Tongue (tissue), 1 donor: ENCODE measurements at regions not wholly inside any gene's neighbourhood (a gene's known extent, or its start where the extent isn't known, plus 50 kb on each side); places are given as distances from the start of the nearest gene placed in this dataset.

Experiments used
- DNase-seq: peaks from one replicate; pipeline ENCODE4 v3.0.0-alpha.2; 2015

DNA sequence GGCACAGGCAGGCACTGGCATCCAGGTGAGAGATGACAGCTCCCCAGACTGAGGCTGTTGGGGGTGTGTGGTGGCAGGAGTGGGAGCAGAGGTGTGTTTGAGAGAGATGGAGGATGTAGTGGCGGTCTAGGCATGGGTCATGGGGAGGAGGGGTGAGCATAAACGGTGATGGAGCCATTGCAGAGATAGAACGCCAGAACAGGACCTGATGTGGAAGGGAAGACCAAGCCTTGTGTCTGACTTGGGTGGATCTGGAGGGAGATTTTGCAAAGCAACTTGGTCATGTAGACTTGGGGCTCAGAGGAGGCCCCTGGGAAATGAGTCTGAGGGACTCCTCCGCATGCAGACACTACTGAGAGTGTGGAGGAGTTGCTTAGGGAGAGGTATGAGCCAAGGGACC lies 50.0 kb upstream of the CLDN5 start:
- no peak for DNase-seq

DNA sequence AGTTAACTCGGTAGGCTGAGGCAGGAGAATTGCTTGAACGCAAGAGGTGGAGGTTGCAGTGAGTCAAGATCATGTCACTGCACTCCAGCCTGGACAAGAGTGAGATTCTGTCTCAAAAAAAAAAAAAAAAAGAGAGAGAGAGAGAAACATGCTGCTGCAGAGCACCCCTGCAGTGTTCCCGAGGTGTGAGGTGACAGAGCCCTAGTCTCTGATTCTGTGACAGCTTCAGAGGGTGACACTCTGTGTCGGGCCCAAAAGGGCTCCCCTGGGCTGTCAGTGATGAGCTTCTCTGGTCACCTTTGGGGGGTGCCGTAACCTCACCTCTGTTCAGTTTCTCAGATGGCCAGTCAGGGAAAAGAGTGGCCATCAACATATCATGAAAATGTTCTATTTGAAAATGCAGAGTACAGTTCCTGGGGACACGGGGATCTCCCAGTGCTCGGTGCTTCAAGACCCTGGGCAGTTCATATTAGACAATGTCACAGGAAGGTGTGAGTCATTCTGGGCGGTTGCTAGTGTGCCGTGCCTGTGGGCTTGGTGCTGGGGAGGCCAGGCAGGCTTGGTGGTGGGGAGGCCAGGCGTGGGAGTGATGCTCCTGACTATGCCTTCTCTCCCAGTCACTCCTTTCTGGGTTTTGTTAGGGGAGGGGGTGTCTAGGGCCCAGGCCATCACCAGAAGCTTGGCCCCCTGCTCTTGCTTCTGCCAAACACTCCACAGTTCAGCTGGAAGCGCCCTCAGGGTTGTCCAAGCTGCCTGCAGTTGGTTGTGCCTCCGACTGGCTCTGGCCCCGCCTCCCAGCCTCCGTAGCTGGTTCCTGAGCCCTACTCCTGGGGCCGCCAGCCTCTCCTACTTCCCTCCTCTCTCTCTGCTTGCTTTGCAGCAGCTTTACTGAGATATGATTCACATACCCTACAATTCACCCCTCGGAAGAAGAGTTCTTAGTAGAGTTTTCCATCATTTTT lies 52.5 kb upstream of the CLDN5 start:
- no peak for DNase-seq

DNA sequence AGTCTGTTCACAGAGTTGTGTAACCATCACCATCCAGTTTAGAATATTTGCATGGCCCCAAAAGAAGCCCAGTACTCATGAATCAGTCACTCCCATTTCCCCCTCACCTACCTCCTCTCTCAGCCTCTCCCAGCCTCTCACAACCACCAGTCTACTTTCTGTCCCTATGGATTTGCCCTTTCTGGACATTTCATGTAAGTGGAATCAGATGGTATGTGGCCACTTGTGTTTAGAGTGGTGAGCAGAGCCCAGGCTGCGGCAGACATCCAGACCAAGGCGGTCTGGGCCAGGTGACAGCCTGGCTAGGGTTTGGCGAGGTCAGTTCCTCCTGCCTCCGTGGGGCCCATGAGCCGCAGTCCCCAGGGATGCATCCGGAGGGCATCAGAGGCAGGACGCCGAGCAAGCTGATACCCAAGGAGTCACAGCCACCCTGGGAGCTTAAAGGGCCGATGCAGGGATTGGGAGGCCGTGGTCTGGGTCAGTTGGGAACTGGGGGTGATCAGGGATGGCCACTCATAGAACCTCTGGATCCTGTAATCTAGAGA lies 53.3 kb upstream of the CLDN5 start:
- no peak for DNase-seq

DNA sequence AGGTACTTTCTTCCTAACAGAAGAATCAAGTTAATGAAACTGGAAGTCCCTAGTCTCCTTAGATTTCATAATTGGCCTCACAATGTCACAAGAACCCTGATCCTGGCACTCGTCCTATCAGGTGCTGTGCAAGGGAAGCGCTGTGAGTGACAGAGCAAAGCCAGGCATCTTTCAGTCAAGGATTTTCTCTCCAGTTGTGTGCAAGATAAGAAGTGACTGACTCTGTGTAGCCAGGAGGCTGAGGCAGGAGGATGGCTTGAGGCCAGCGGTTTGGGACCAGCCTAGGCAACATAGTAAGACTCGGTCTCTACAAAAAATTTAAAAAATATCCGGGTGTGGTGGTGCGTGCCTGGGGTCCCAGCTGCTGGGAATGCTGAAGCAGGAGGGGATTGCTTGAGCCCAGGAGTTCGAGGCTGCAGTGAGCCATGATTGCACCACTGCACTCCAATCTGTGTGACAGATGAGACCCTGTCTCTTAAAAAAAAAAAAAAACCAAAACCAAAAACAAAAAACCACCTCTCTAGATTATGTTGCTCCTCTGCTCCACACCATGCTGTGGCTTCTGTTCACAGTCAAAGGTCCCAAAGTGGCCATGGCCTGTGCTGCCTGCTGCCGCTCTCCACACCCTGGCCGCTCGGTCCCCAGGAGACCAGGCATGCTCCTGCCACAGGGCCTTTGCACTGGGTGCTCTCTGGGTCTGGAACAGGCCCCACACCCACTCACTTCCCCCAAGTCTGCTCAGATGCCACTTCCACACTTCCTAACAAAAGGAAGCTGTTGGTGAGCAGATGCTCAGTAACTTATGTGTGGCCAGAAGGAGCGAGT lies 54.2 kb upstream of the CLDN5 start:
- DNase-seq = no peak

DNA sequence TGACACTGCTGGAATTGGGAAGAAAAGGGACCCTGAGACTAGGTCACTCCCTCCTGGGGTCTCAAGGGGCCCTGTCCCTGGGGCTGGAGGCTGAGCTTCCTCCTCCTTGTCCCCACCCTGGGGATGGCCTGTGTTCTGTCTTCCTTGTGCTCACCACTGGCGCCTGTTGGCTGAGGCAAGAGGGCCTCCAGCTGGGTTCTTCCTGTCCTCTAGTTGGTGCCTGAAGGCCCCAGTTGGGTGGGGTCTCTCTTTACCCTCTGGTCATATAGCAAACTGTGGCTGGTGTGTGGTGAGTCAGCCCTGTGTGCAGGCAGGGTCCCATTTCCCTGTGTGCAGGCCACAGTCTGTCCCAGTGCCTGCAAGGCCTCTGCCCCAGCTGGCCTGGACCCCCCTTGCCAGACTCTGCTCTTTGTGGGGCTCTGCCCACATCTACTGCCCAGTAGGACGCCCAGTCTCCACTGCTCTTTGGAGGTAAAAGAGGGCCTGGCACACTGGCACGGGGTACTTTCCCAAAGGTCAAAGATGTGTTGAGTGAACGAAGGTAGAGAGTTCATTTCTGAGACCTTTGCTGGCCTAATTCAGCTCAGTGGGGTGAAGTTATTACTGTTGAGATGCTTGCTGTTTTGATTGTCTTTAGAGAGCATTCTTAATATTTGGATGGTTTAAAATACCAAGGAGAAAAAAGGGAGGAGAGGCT lies 55.1 kb upstream of the CLDN5 start:
- DNase-seq = no peak

DNA sequence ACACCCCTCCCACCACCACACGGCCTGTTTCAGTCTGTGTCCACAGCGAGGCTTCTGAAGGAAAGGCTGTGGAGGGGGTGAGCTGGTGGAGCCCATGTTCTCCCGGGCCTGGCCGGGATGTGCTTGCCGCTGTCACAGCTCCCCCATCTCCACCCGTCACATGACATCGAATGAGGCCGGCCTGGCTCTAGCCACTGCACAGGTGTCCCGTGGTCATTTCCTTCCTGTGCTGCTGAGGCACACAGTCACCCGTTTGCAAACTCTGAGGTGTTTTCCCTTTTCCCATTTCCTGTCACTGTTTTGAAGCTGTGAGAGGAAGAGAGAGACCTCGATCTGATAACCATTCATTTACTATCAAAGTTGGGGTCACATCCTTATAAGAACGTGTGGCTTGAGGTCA lies 55.7 kb upstream of the CLDN5 start:
- DNase-seq = no peak

DNA sequence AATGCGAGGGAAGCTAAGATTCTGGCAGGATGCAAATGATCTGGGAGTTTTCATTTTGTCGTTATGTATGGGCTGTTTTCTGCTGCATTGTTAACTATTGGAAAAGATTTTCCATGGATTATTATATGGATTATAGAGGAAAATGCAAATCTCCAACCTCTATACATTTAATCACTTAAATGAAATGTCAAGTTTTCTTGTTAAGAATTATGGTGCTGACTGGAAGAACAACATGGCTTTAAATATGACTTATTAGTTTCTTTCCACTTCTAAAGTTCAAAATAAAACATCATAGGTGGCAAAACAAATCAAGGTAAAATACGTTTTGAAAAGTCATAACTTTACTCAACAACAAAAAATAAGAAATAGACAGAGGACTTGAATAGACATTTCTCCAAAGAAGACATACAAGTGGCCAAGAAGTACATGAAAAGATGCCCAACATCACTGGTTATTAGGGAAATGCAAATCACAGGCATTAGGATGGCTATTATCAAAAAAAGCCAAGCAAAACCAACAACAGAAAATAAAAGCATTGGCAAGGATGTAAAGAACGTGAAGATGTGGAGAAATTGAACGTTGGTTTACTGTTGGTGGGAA lies 56.2 kb upstream of the CLDN5 start:
- DNase-seq = no peak

DNA sequence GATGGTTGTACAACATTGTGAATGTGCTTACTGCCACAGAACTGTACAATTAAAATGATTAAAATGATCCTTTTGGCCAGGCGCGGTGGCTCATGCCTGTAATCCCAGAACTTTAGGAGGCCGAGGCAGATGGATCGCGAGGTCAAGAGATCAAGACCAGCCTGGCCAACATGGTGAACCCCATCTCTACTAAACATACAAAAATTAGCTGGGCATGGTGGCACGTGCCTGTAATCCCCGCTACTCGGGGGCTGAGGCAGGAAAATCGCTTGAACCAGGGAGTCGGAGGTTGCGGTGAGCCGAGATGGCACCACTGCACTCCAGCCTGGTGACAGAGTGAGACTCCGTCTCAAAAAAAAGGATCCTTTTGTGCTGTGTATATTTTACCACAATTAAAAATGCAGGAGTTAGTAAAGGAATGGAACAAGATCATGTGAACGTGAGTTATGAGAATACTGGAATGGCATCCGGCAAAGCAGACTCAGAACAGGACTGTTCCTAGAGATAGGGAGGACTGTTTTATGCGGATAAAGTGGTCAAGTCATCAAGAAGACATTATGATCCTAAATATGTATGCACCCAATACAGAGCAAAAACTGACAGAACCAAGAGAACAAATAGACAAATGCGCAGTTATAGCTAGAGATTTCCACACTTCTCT lies 58.0 kb upstream of the CLDN5 start:
- DNase-seq = no peak

DNA sequence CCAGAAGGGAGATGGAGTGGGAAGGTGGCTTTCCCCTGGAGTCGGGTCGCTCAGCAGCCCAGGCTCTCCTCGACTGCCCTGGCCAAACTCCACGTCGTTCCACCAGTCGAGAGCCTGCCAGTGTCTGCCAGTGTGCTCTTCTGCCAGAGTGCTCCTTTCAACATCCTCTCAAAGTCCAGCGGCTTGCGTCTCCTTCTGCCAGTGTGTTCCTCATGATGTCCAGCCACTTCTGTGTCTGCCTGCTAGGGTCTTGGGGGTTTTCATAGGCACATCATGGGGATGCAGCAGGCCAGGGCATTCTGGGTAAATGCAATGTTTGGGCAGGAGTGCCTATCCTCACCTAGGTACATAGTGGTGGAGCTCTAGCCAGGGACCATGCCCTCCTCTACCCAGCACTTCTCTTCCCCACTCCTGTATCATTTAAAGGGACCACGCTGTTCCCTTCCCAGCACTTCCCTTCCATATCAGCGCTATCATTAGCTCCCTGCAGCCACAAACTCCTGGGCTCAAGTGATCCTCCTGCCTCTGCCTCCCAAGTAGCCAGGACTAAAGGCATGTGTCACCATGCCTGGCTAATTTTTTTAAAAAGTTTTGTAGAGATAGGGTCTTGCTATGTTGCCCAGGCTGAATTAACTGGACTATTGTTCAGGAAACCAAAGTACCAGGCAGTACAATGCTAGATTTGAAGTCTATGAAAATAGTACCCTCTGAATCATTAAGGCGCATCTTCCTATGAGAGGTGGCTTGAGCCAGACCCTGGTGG lies 62.9 kb upstream of the CLDN5 start:
- no peak for DNase-seq

DNA sequence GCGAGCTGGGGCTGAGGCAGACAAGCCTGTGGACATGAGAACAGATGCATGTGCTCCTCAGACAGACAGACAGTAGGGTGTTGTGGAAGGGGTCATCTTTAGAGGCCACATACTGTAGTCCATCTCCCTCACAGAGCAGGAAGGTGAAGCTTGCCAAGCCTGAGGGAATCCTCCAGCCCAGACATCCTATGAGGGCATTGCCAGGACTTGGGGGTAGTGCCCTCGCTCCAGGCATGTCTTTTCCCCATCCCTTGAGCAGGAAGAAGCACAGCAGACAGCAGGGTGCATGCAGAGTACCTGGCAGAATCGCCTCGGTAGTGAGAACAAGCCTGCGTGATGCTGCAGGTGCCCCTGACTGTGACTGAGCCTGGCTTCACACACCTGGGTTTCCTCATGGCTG lies 66.5 kb upstream of the CLDN5 start:
- DNase-seq = no peak

DNA sequence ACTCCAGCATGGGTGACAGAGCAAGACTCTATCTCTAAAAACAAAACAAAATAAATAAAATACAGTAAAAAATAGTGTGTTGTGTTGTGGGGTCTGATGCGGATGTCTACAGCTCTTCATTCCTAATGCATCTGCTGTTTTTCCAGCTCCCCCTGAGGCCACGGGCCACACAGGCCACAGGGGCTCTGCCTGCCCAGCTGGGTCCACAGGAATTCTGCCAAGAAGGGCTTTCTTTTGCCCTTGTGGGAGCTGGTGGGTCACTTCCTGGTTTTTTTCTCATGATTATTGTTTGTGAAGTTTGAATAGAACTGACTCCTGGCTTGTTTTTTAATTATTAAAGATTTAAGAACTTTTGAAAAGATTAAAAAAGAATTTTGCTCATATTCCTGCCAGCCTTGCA lies 67.4 kb upstream of the CLDN5 start:
- DNase-seq = no peak

DNA sequence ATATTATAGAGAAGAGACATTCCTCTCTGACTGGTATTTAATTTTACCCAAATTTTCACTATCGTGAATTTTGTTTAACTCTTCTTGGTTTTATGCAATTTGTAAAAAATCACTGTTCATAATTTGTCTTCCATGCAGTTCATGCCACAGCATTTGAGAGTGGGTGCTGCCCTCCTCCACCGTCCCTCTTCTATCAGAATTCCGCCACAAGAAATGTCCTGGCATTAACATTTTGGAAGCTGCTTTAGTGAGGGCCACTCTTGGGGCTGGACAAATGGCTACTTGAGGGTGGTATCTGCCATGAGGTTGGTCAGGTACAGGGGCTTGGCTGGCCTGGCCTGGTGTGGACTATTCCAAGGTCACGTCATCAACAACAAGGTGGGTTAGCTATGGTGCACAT lies 68.3 kb upstream of the CLDN5 start:
- DNase-seq = no peak

DNA sequence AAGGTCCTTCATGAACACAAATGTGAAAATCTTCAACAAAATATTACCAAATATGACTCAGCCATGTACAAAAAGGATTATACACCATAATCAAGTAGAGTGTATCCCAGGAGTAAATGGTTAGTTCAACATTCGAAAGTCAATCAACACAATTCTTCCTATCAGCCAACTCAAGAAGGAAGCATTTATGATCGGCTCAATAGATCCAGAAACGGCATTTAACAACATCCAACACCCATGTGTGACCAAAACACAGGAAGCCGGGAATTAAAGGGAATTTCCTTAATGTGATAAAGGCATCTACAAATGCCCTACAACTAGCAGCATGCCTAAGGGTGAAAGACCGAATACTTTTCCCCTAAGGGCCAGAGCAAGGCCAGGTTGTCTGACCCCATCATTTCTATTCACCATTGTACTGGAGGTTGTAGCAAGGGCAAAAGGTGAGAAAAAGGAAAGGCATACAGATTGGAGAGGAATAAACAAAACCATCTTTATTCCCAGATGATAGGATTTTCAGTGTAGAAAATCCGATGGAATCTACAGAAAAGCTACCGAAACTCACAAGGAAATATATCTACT lies 69.9 kb upstream of the CLDN5 start:
- DNase-seq = no peak

DNA sequence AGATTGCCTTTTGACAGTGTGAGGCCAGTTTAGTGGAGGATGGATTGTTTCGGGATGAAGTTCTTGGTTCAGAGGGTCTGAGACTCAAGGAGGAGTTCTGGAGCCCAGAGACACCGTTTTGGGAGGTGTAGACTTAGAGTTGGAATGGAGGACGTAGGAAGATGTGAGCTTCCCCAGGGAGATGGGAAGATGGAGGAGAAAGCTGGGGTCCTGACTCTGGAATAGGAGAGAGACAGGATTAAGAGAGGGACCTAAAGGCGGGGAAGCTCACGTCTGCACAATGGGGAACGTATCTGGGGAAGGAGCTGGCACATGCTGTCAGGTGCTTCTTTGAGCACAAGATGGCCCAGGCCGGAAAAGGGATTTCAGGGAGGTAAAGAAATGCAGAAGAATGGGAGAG lies 71.3 kb upstream of the CLDN5 start:
- no peak for DNase-seq

DNA sequence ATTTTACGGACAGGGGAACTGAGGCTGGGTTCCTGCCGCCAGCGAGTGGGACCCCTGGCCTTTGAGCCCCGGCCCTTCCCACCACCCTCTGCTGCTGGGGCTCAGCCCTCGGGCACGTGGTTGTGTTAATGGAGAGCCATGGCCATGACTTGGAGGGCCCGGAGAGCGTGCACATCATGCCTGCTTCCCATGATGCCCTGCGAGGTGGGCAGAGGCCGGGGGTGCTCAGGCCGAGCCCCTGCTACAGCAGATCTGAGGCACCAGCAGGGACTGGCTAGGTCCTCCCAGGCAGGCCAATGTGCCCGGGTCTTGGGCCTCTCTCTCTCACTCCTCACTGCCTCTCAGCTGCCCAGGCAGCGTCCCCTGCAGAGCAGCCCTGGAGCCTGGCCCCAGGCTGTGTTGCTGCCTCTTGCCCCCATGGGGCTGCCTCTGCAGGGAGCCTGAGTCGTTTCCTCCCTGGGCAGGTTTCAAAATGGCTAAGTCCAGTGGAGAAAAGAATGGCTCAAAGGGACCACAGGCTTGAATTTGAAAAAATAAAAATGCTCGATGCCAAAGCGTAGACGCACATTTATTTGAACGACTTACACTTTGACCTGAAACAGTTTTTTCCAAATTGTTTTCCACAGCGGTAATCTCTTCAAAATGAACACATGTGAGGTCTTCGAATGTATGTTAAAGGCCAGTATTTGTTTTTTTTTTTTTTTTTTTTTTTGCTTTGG lies 72.6 kb upstream of the CLDN5 start:
- DNase-seq = no peak

DNA sequence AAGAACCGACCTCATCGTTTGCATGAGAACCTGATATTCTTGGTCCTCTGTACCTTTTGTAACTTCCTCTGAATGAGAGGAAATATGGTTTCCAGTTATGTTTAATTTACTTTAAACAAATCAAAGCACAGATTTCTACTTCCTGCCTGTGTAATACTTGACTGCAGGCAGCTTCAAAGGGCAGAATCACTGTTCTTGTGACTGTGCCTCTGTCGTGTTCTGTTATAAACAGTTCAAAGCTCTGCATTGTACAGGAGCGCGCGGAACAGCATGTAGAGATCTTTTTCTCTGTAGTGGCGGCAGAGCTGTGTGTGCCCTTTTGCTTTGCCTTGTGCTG lies 73.2 kb upstream of the CLDN5 start:
- DNase-seq = no peak

DNA sequence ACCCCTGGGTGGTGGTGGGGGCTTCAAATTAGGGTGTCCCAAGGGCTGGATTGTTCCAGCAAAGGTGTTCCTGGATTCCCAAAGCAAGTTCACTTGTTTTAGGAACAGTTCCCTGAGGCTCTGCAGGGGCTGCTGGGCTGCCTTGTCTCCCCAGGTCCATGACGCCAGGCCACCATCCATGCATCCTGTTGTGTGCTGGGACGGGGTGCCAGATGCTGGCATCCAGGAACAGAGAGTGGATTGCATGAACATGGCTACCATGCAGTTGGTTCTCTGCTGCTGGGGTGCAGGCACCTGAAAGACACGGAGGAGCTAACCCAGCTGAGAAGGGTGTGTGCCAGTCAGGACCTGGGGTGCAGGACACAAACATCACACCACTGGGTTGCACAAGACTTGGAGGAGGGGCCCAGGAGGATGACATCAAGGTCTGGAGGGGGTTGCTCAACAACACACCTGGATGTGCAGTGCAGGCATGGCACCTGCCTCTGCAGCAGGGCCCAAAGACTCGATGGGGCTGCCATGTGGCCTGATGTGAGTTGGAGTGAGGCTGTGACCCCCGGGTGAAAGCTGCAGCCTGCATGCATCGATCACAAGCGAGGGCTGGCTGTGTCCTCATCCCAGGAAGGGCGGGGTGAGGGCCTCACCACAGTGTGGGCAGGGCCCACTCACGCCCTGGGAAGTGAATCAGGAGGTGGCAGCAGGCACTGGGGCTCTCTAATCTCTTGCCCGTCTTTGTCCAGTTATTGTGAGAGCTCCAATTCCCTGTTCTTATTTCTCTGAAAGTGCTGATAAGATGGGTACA lies 74.0 kb upstream of the CLDN5 start:
- DNase-seq = no peak

DNA sequence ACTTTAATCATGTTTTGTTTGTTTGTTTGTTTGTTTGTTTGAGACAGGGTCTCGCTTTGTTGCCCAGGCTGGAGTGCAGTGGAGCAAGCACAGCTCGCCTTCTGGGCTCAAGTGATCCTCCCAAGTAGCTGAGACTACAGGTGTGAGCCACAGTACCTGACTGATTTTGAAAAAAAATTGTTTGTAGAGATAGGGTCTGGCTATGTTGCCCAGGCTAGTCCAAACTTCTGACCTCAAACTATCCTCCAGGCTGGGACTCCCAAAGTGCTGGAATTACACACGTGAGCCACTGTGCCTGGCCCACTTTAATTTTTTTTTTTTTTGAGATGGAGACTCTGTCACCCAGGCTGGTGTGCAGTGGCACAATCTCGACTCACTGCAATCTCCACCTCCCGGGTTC lies 74.8 kb upstream of the CLDN5 start:
- DNase-seq = no peak

DNA sequence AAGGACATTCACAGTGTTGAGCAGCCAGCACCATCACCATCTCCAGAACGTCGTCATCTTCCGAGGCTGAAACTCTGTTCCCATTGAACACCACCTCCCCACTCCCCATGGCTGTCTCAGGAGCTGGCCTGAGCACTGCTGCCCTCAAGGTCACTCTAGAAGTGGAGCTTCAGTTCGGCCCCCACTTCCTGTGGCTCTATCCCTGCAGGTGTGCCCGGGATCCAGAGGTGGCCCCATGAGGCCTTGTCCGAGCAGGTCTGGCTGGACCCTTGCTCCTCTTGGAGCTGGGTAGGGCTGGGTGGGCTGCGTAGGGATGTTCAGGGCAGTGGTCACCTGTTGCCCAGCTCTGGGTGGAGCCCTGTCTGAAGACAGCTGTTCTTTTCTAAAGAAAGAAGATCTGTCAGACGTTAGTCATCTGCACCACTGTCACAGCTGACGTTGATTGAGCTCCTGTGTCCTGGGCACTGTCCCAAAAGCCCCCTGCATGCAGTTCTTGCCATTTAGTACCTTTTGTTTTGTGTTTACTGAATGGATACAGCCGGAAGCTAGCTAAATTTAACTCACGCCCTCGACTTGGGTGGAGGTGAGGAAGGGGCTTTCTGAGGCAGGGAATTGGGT lies 75.5 kb upstream of the CLDN5 start:
- peak; percentile 70 for DNase-seq
